Mesendoderm (in vitro differentiated cells): ENCODE measurements at regions not wholly inside any gene's neighbourhood (a gene's known extent, or its start where the extent isn't known, plus 50 kb on each side); places are given as distances from the start of the nearest gene placed in this dataset.
A peak's percentile ranks its signal among the peaks of the same experiment; 100 is the strongest.

Source experiments
- DNase-seq: peaks from one replicate; pipeline ENCODE4 v3.0.0; 2013
- H2AK5ac ChIP-seq: 2 replicates; pipeline ENCODE4 v1.6.1; 2013; ENCODE audit warnings: low read length, inconsistent platforms
- H2BK120ac ChIP-seq: 2 replicates; pipeline ENCODE4 v1.6.1; 2013; ENCODE audit warnings: low read depth, mild to moderate bottlenecking, low read length, moderate library complexity, mixed read lengths
- H2BK15ac ChIP-seq: replicated peaks from 2 replicates; pipeline ENCODE4 v1.6.1; 2013; ENCODE audit warnings: low read depth, mild to moderate bottlenecking, moderate library complexity
- H2BK5ac ChIP-seq: 2 replicates; pipeline ENCODE4 v1.6.1; 2013; ENCODE audit warnings: low read length, inconsistent platforms
- H3K18ac ChIP-seq: 2 replicates; pipeline ENCODE4 v1.6.1; 2013; ENCODE audit warnings: mild to moderate bottlenecking, low read length, mixed read lengths
- H3K23ac ChIP-seq: one replicate; pipeline ENCODE4 v1.6.1; 2013; ENCODE audit warnings: low read length
- H3K27ac ChIP-seq: 2 replicates; pipeline ENCODE4 v1.5.1; 2013; ENCODE audit warnings: low read depth, mild to moderate bottlenecking, inconsistent platforms, low read length, moderate library complexity
- H3K27me3 ChIP-seq: 2 replicates; pipeline ENCODE4 v1.6.1; 2013; ENCODE audit warnings: low read length, control low read depth, mild to moderate bottlenecking, inconsistent platforms; ENCODE audit not compliant: insufficient read depth, poor library complexity
- H3K36me3 ChIP-seq: 2 replicates; pipeline ENCODE4 v1.6.1; 2013; ENCODE audit warnings: low read length, inconsistent platforms; ENCODE audit not compliant: control insufficient read depth, insufficient read depth
- H3K4ac ChIP-seq: one replicate; pipeline ENCODE4 v1.6.1; 2013; ENCODE audit warnings: low read depth, mild to moderate bottlenecking, low read length, moderate library complexity
- H3K4me1 ChIP-seq: 2 replicates; pipeline ENCODE4 v1.6.1; 2013; ENCODE audit warnings: low read depth, low read length, inconsistent platforms; ENCODE audit not compliant: control insufficient read depth
- H3K4me2 ChIP-seq: 2 replicates; pipeline ENCODE4 v1.6.1; 2013; ENCODE audit warnings: low read length
- H3K4me3 ChIP-seq: 2 replicates; pipeline ENCODE4 v1.5.1; 2013; ENCODE audit warnings: mild to moderate bottlenecking, low read length
- H3K56ac ChIP-seq: one replicate; pipeline ENCODE4 v1.6.1; 2013; ENCODE audit warnings: low read length
- H3K79me1 ChIP-seq: 2 replicates; pipeline ENCODE4 v1.6.1; 2013; ENCODE audit warnings: low read length, inconsistent platforms
- H3K79me2 ChIP-seq: 2 replicates; pipeline ENCODE4 v1.6.1; 2013; ENCODE audit warnings: mild to moderate bottlenecking, low read length; ENCODE audit not compliant: control insufficient read depth, insufficient read depth
- H3K9ac ChIP-seq: 2 replicates; pipeline ENCODE4 v1.6.1; 2013; ENCODE audit warnings: low read length, inconsistent platforms
- H4K5ac ChIP-seq: one replicate; pipeline ENCODE4 v1.6.1; 2013; ENCODE audit warnings: low read length
- H4K8ac ChIP-seq: one replicate; pipeline ENCODE4 v1.6.1; 2013; ENCODE audit warnings: low read depth, mild to moderate bottlenecking, control low read depth, low read length, moderate library complexity
- WGBS: extraction: QIAGEN DNeasy Blood & Tissue Kit; methylation state at CpG from one replicate; pipeline ENCODE4 v1.1.7; 2013; ENCODE audit warnings: low lambda C conversion rate, missing lambda C conversion rate; ENCODE audit not compliant: insufficient coverage; ENCODE audit errors: extremely low coverage; 5-methylcytosine and 5-hydroxymethylcytosine counted together

DNA sequence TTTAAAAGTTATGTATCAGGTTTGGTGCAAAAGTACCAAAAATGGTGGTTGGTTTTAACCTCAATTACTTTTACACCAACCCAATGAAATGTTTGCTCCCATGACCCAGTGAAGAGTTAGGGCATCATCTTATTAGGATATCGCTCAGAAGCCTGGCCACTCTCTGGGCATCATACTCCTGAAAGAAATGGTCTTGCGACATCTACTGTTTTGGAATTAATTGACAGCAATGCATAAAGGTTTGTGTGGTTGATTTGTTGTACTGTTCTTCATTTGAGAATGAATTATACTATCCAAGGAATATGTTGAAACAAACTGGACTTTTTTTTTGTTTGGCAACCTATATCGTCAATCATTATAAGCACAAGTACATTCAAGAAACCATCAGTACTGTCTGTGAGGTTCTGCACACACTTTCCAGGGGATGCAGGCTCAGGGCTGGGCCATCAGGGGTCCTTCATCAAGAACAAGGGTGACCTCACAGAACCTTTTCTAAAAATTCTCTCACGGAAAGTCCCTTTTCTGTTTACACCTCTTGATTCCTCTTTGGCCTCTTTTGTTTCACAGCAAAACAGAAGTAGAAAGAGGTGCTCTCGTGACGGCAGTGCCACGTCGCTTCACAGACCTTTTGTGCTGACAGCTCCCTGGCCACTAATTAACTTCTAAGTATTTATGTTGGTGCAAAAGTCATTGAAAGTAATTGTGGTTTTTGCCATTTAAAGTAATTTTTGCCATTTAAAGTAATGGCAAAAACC is 117.2 kb upstream of the KLF6 start:
- no peak overlapping the region for H2BK15ac ChIP-seq
- H3K36me3 ChIP-seq = no peaks in the 10 kb centered on the region
- H4K8ac ChIP-seq = no peak overlapping the region
- H3K27me3 ChIP-seq = no peaks in the 10 kb centered on the region
- no peak overlapping the region for H3K4ac ChIP-seq
- no CpG with 5 or more reads among the region's 8 CpGs for WGBS
- H3K79me1 ChIP-seq = no peaks in the 10 kb centered on the region
- no peak overlapping the region for H2AK5ac ChIP-seq
- no peak overlapping the region for H2BK5ac ChIP-seq
- H4K5ac ChIP-seq = no peak overlapping the region
- no peak overlapping the region for H3K9ac ChIP-seq
- H3K4me1 ChIP-seq = no peaks in the 10 kb centered on the region
- no peak for DNase-seq
- no peaks in the 10 kb centered on the region for H3K79me2 ChIP-seq
- H3K27ac ChIP-seq = no peak overlapping the region
- H2BK120ac ChIP-seq = no peak overlapping the region
- no peak overlapping the region for H3K18ac ChIP-seq
- no peak overlapping the region for H3K23ac ChIP-seq
- H3K4me2 ChIP-seq = no peak overlapping the region
- H3K56ac ChIP-seq = no peak overlapping the region
- H3K4me3 ChIP-seq = no peak overlapping the region

DNA sequence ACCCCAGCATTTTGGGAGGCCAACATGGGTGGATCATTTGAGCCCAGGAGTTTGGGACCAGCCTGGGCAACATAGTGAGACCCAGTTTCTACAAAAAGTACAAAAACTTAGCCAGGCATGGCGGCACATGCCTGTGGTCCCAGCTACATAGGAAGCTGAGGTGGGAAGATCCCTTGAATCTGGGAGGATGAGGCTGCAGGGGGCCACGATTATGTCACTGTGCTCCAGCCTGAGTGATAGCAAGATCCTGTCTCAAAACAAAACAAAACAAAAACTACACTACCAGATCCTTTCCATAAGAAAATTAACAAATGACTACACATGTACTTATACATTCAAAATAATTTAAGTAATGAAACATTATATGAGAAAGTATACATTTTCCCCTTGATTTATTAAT is 116.4 kb upstream of the KLF6 start:
- no peak overlapping the region for H3K18ac ChIP-seq
- H3K4me3 ChIP-seq = no peak overlapping the region
- no peak overlapping the region for H3K4ac ChIP-seq
- H2BK15ac ChIP-seq = no peak overlapping the region
- no peak overlapping the region for H2AK5ac ChIP-seq
- H4K5ac ChIP-seq = no peak overlapping the region
- H3K79me1 ChIP-seq = no peaks in the 10 kb centered on the region
- H3K27me3 ChIP-seq = no peaks in the 10 kb centered on the region
- no peak for DNase-seq
- no peak overlapping the region for H3K23ac ChIP-seq
- no peaks in the 10 kb centered on the region for H3K4me1 ChIP-seq
- H4K8ac ChIP-seq = no peak overlapping the region
- H2BK120ac ChIP-seq = no peak overlapping the region
- H3K79me2 ChIP-seq = no peaks in the 10 kb centered on the region
- H2BK5ac ChIP-seq = no peak overlapping the region
- no peak overlapping the region for H3K27ac ChIP-seq
- H3K36me3 ChIP-seq = no peaks in the 10 kb centered on the region
- no peak overlapping the region for H3K9ac ChIP-seq
- WGBS = no CpG with 5 or more reads among the region's 2 CpGs
- no peak overlapping the region for H3K4me2 ChIP-seq
- no peak overlapping the region for H3K56ac ChIP-seq

DNA sequence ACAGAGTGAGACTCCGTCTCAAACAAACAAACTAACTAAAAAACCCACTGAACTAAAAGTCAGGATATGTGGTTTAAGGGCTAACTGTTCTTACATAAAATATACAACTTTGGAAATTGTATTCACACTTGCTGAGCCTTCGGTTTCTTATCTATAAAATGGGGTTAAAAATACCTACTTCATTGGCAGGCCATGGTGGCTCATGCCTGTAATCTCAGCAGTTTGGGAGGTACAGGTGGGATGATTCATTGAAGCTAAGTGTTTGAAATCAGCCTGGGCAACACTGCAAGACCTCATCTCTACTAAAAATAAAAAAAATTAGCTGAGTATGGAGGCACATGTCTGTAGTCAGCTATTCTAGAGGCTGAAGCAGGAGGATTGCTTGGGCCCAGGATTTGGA is 115.4 kb upstream of the KLF6 start:
- WGBS = no CpG with 5 or more reads among the region's 2 CpGs
- peak overlapping the region; percentile 66 for H3K4ac ChIP-seq
- no peak overlapping the region for H3K4me3 ChIP-seq
- no peak overlapping the region for H3K18ac ChIP-seq
- peaks cover 4% of the 10 kb centered on the region for H3K4me1 ChIP-seq
- no peaks in the 10 kb centered on the region for H3K36me3 ChIP-seq
- no peak for DNase-seq
- no peak overlapping the region for H4K8ac ChIP-seq
- H2AK5ac ChIP-seq = no peak overlapping the region
- H3K27ac ChIP-seq = no peak overlapping the region
- H4K5ac ChIP-seq = no peak overlapping the region
- no peak overlapping the region for H2BK5ac ChIP-seq
- no peak overlapping the region for H2BK120ac ChIP-seq
- H3K23ac ChIP-seq = no peak overlapping the region
- no peak overlapping the region for H3K4me2 ChIP-seq
- no peak overlapping the region for H3K9ac ChIP-seq
- no peaks in the 10 kb centered on the region for H3K27me3 ChIP-seq
- H3K56ac ChIP-seq = no peak overlapping the region
- no peaks in the 10 kb centered on the region for H3K79me1 ChIP-seq
- H2BK15ac ChIP-seq = no peak overlapping the region
- no peaks in the 10 kb centered on the region for H3K79me2 ChIP-seq

DNA sequence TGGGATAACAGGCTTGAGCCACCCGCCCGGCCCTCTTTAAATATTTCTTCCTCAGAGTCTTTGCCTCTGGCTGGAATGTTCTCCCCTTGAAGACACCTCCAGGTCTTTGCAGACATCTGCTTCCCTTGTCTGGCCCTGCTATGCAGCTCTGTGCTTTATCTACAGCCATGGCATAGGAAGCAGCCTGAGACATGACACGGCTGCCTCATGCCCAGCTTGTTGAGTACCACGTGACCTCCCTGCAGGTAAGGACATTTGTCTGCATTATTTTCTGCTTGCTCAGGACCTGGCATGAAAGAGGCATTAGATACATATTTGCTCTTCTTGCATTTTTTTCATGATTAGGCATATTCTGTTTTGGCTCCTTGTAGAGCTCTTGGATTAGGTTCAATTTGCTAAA is 113.8 kb upstream of the KLF6 start:
- Histone ChIP-seq H3K18ac (peak overlapping the region; percentile 7), H3K56ac (no peak overlapping the region), H3K9ac (no peak overlapping the region), H3K4me3 (no peak overlapping the region), H4K8ac (no peak overlapping the region), H3K23ac (no peak overlapping the region), H4K5ac (no peak overlapping the region), H2BK15ac (no peak overlapping the region), H3K4me1 (peaks cover 6% of the 10 kb centered on the region), H3K27me3 (no peaks in the 10 kb centered on the region), H3K79me1 (no peaks in the 10 kb centered on the region), H3K36me3 (no peaks in the 10 kb centered on the region), H3K27ac (no peak overlapping the region), H2BK120ac (no peak overlapping the region), H3K4me2 (no peak overlapping the region), H3K79me2 (no peaks in the 10 kb centered on the region), H2AK5ac (no peak overlapping the region), H2BK5ac (no peak overlapping the region), H3K4ac (peak overlapping the region; percentile 47)
- no peak for DNase-seq
- no CpG with 5 or more reads among the region's 4 CpGs for WGBS

DNA sequence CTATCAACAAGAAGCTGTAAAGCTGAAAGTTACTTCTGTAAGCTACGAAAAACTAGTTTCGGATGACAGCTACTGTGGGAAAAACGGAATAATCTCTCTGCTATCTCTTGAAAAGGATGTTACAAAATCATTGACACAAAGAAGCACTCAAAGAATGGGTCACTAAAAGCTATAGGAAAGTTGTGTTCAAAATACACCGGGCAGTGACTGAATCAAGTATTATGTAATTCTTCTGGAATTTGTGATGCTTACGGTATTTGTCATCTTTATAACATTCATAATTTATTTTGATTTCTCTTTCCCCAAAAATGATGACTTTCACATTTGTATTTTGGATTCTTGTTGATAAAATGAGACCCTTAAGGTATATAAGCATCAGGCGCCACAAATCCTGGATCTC is 112.1 kb upstream of the KLF6 start:
- Histone ChIP-seq H3K79me2 (no peaks in the 10 kb centered on the region), H3K4ac (no peak overlapping the region), H2BK5ac (no peak overlapping the region), H2BK15ac (no peak overlapping the region), H3K4me3 (no peak overlapping the region), H4K8ac (no peak overlapping the region), H3K27ac (no peak overlapping the region), H2AK5ac (no peak overlapping the region), H3K23ac (no peak overlapping the region), H3K4me2 (no peak overlapping the region), H3K4me1 (peaks cover 8% of the 10 kb centered on the region), H2BK120ac (no peak overlapping the region), H3K27me3 (no peaks in the 10 kb centered on the region), H3K36me3 (no peaks in the 10 kb centered on the region), H4K5ac (no peak overlapping the region), H3K9ac (no peak overlapping the region), H3K56ac (no peak overlapping the region), H3K18ac (no peak overlapping the region), H3K79me1 (no peaks in the 10 kb centered on the region)
- WGBS = no CpG with 5 or more reads among the region's 6 CpGs
- no peak for DNase-seq

DNA sequence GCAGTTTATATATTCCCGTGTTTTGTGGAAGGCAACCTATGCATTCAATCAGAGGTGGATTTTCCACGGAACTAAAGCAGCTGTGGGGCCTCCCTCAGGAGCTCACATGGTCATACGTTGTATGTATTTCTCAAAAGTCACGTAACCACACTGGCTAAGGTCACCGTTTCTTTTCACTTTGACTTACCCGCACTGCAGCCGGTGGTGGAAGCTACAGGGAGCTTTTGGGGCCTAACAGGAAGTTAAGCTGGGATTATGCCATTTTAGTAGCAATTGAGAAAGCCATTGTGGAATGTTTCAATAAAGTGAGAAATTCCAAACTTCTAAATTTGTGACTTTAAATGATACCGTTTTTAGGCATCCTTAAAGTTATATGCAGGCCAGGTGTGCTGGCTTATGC is 111.2 kb upstream of the KLF6 start:
- no peak overlapping the region for H3K23ac ChIP-seq
- H3K4me3 ChIP-seq = no peak overlapping the region
- no peak for DNase-seq

More for the DNA sequence above, 111.2 kb upstream of the KLF6 start:
- Histone ChIP-seq H4K8ac (no peak overlapping the region), H3K18ac (peak overlapping the region; percentile 14), H3K9ac (no peak overlapping the region), H3K4me1 (peaks cover 8% of the 10 kb centered on the region), H3K36me3 (no peaks in the 10 kb centered on the region), H2BK5ac (no peak overlapping the region), H3K27me3 (no peaks in the 10 kb centered on the region), H2AK5ac (no peak overlapping the region), H4K5ac (no peak overlapping the region), H2BK120ac (no peak overlapping the region), H3K79me1 (no peaks in the 10 kb centered on the region), H3K56ac (peak overlapping the region; percentile 28), H3K4ac (no peak overlapping the region), H3K79me2 (no peaks in the 10 kb centered on the region), H3K27ac (no peak overlapping the region), H3K4me2 (no peak overlapping the region), H2BK15ac (no peak overlapping the region)
- WGBS = no CpG with 5 or more reads among the region's 8 CpGs
